HepG2 (cell line): ENCODE measurements at regions not wholly inside any gene's neighbourhood (a gene's known extent, or its start where the extent isn't known, plus 50 kb on each side); places are given as distances from the start of the nearest gene placed in this dataset.

Source experiments
- POLR2AphosphoS5 ChIP-seq: IDR thresholded peaks from 2 replicates; pipeline ENCODE4 v1.6.1; 2012; ENCODE audit warnings: low read depth, low read length
- SETDB1 ChIP-seq: sonication (generic); formaldehyde crosslinking; IDR thresholded peaks from 2 replicates; pipeline ENCODE4 v1.5.1; 2020; ENCODE audit warnings: missing genetic modification reagents, mild to moderate bottlenecking, borderline replicate concordance
- SP2 ChIP-seq: sonication (generic); formaldehyde crosslinking; IDR thresholded peaks from 2 replicates; pipeline ENCODE4 v1.5.1; 2020; ENCODE audit warnings: mild to moderate bottlenecking, missing genetic modification reagents
- ZNF253 ChIP-seq: sonication (generic); formaldehyde crosslinking; IDR thresholded peaks from 2 replicates; pipeline ENCODE4 v1.8.0; 2022; ENCODE audit warnings: mild to moderate bottlenecking, missing genetic modification reagents, borderline replicate concordance
- ZSCAN20 ChIP-seq: sonication (generic); formaldehyde crosslinking; IDR thresholded peaks from 2 replicates; pipeline ENCODE4 v1.4.0; 2020; ENCODE audit warnings: missing genetic modification reagents, mild to moderate bottlenecking, borderline replicate concordance
- TF ChIP-seq, protein P1 (sequence below): sonication (generic); formaldehyde crosslinking; IDR thresholded peaks from 2 replicates; pipeline ENCODE4 v1.4.0; 2020; ENCODE audit warnings: missing genetic modification reagents
- TF ChIP-seq, protein P2 (sequence below), 2 experiments: IDR thresholded peaks; 2 replicates each; pipeline ENCODE4 v1.6.1; 2011 to 2012; ENCODE audit warnings: low read length in 2 of 2, borderline replicate concordance in 1 of 2, low read depth in 1 of 2, mild to moderate bottlenecking in 1 of 2, moderate library complexity in 1 of 2
- TF ChIP-seq, protein P3 (sequence below), 2 experiments: sonication (generic) in 1 of 2; formaldehyde crosslinking in 1 of 2; IDR thresholded peaks; 2 replicates each; pipeline versions ENCODE4 v1.6.1 to v1.9.0; 2014 to 2022; ENCODE audit warnings: antibody characterized with exemption in 1 of 2, borderline replicate concordance in 1 of 2, inconsistent platforms in 1 of 2, low read depth in 1 of 2, missing genetic modification reagents in 1 of 2

DNA sequence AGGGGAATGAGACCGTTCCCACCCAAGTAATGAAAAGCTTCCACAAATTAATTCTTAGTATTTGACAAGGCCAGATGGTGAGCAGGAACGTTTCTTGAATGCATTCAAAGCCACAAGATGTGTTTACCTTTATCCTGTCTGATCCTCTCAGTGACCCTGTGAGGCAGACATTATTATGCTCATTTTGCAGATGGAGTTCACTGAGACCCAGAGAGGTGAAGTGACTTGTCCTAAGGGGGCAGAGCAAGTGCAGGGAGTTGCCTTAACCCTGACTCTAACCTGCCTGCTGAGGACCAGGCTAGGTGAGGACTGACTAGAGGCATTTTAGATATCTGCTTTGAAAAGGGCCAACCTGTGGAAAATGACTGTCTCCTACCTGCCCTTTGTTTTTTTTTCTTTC is 156.7 kb downstream of the HAPSTR1 start:
- TF ChIP-seq POLR2AphosphoS5: no peak
- TF ChIP-seq SETDB1 (CRISPR knock-in tag): no peak
- no peak for TF ChIP-seq SP2 (CRISPR knock-in tag)
- TF ChIP-seq, protein P1, sequence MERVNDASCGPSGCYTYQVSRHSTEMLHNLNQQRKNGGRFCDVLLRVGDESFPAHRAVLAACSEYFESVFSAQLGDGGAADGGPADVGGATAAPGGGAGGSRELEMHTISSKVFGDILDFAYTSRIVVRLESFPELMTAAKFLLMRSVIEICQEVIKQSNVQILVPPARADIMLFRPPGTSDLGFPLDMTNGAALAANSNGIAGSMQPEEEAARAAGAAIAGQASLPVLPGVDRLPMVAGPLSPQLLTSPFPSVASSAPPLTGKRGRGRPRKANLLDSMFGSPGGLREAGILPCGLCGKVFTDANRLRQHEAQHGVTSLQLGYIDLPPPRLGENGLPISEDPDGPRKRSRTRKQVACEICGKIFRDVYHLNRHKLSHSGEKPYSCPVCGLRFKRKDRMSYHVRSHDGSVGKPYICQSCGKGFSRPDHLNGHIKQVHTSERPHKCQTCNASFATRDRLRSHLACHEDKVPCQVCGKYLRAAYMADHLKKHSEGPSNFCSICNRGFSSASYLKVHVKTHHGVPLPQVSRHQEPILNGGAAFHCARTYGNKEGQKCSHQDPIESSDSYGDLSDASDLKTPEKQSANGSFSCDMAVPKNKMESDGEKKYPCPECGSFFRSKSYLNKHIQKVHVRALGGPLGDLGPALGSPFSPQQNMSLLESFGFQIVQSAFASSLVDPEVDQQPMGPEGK (CRISPR knock-in tag): no peak
- TF ChIP-seq, protein P2, sequence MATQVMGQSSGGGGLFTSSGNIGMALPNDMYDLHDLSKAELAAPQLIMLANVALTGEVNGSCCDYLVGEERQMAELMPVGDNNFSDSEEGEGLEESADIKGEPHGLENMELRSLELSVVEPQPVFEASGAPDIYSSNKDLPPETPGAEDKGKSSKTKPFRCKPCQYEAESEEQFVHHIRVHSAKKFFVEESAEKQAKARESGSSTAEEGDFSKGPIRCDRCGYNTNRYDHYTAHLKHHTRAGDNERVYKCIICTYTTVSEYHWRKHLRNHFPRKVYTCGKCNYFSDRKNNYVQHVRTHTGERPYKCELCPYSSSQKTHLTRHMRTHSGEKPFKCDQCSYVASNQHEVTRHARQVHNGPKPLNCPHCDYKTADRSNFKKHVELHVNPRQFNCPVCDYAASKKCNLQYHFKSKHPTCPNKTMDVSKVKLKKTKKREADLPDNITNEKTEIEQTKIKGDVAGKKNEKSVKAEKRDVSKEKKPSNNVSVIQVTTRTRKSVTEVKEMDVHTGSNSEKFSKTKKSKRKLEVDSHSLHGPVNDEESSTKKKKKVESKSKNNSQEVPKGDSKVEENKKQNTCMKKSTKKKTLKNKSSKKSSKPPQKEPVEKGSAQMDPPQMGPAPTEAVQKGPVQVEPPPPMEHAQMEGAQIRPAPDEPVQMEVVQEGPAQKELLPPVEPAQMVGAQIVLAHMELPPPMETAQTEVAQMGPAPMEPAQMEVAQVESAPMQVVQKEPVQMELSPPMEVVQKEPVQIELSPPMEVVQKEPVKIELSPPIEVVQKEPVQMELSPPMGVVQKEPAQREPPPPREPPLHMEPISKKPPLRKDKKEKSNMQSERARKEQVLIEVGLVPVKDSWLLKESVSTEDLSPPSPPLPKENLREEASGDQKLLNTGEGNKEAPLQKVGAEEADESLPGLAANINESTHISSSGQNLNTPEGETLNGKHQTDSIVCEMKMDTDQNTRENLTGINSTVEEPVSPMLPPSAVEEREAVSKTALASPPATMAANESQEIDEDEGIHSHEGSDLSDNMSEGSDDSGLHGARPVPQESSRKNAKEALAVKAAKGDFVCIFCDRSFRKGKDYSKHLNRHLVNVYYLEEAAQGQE (IDR thresholded peaks at IDR 0.05; ENCODE audit: borderline replicate concordance in 1 of 2, low read depth in 1 of 2, low read length in 2 of 2): no peak
- TF ChIP-seq, protein P3, sequence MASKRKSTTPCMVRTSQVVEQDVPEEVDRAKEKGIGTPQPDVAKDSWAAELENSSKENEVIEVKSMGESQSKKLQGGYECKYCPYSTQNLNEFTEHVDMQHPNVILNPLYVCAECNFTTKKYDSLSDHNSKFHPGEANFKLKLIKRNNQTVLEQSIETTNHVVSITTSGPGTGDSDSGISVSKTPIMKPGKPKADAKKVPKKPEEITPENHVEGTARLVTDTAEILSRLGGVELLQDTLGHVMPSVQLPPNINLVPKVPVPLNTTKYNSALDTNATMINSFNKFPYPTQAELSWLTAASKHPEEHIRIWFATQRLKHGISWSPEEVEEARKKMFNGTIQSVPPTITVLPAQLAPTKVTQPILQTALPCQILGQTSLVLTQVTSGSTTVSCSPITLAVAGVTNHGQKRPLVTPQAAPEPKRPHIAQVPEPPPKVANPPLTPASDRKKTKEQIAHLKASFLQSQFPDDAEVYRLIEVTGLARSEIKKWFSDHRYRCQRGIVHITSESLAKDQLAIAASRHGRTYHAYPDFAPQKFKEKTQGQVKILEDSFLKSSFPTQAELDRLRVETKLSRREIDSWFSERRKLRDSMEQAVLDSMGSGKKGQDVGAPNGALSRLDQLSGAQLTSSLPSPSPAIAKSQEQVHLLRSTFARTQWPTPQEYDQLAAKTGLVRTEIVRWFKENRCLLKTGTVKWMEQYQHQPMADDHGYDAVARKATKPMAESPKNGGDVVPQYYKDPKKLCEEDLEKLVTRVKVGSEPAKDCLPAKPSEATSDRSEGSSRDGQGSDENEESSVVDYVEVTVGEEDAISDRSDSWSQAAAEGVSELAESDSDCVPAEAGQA (IDR thresholded peaks at IDR 0.05; ENCODE audit: low read depth): no peak
- TF ChIP-seq, protein P3 (CRISPR knock-in tag; IDR thresholded peaks at IDR 0.05; ENCODE audit: borderline replicate concordance): no peak
- no peak for TF ChIP-seq ZSCAN20 (CRISPR knock-in tag)
- TF ChIP-seq ZNF253 (CRISPR knock-in tag): no peak
